D721Med (cell line): ENCODE measurements at regions not wholly inside any gene's neighbourhood (a gene's known extent, or its start where the extent isn't known, plus 50 kb on each side); places are given as distances from the start of the nearest gene placed in this dataset.

Experiments
- DNase-seq: peaks from one replicate; pipeline ENCODE4 v3.0.0; 2011; ENCODE audit warnings: low spot score; ENCODE audit not compliant: insufficient read length
- FAIRE-seq: peaks from 2 replicates; lab custom pipeline; 2011; peaks lifted over from hg19 to GRCh38; lab: Jason Lieb, UNC
- CTCF ChIP-seq: IDR thresholded peaks from 2 replicates; pipeline ENCODE4 v1.5.1; 2012; ENCODE audit warnings: mild to moderate bottlenecking, control low read depth; ENCODE audit not compliant: insufficient read depth; ENCODE audit errors: missing control alignments

GRCh38 chr20:11347738-11348137 lies 570.0 kb upstream of the BTBD3 start:
- FAIRE-seq (no peak), DNase-seq (no peak)

GRCh38 chr20:11350126-11351005 lies 567.3 kb upstream of the BTBD3 start:
- TF ChIP-seq CTCF: no peak
- FAIRE-seq (no peak), DNase-seq (no peak)

More at GRCh38 chr20:11347738-11348137, 570.0 kb upstream of the BTBD3 start:
- TF ChIP-seq CTCF: no peak

- FAIRE-seq: no peak
- no peak for TF ChIP-seq CTCF
- no peak for DNase-seq
These were observed 565.7 kb upstream of the BTBD3 start for GRCh38 chr20:11352041-11352440.

GRCh38 chr20:11354846-11355245 lies 562.8 kb upstream of the BTBD3 start:
- no peak for TF ChIP-seq CTCF
- DNase-seq: no peak
- FAIRE-seq: no peak

- FAIRE-seq (no peak), DNase-seq (no peak)
- no peak for TF ChIP-seq CTCF
These were observed 562.3 kb upstream of the BTBD3 start for GRCh38 chr20:11355345-11355744.

- FAIRE-seq: no peak
These were observed 561.6 kb upstream of the BTBD3 start for GRCh38 chr20:11356061-11356460.

More at GRCh38 chr20:11356061-11356460, 561.6 kb upstream of the BTBD3 start:
- no peak for DNase-seq
- TF ChIP-seq CTCF: no peak
